Adrenal gland (tissue), 5 donors: ENCODE measurements at regions not wholly inside any gene's neighbourhood (a gene's known extent, or its start where the extent isn't known, plus 50 kb on each side); places are given as distances from the start of the nearest gene placed in this dataset.

Source experiments
- POLR2A ChIP-seq, 2 donors: fragments of 450-650 bp; IDR thresholded peaks; one replicate each; pipeline ENCODE4 v1.6.1; 2017; ENCODE audit warnings: antibody characterized with exemption in 2 of 2, mild to moderate bottlenecking in 2 of 2, moderate library complexity in 1 of 2
- TF ChIP-seq, protein P1 (sequence below), 6 experiments: fragments of 450-650 bp in 4 of 6; fragments of 200-600 bp in 2 of 6; sonication (generic) in 1 of 6; IDR thresholded peaks; 1 replicate in 5 of 6; 2 replicates in 1 of 6; pipeline versions ENCODE4 v1.5.1 to v1.8.0; 2016 to 2021; ENCODE audit warnings: antibody characterized with exemption in 6 of 6, mild to moderate bottlenecking in 2 of 6, moderate library complexity in 1 of 6
- donor health status: DM: no; HTN: no; CAD: no.

DNA sequence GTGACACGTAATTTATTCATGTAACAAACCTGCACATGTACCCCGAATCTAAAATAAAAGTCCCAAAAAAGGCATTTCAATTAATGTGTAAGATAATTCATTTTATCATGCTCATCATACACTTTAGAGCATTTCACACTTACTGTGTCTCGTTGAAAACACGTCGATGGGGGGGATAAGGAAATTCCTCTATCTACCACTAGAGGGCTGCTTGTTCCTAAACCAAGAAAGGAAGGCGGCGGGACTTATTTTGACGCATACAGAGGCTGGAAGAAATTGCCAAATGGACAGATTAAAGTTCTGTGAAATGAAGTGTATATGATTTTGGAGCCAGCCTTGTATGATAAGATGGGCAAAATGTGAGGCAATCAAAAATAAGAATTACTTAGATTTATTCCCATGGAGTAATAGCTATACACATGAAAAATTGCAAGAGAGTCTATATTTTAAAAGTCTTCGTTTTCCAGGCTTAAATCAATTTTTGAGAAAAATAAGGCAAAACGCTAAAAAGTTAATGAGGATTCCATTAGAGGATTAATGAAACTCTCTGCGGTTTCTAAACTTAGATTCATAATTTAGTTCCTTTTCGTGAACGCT, 346.8 kb downstream of the CNTN3 start:
- TF ChIP-seq, protein P1, sequence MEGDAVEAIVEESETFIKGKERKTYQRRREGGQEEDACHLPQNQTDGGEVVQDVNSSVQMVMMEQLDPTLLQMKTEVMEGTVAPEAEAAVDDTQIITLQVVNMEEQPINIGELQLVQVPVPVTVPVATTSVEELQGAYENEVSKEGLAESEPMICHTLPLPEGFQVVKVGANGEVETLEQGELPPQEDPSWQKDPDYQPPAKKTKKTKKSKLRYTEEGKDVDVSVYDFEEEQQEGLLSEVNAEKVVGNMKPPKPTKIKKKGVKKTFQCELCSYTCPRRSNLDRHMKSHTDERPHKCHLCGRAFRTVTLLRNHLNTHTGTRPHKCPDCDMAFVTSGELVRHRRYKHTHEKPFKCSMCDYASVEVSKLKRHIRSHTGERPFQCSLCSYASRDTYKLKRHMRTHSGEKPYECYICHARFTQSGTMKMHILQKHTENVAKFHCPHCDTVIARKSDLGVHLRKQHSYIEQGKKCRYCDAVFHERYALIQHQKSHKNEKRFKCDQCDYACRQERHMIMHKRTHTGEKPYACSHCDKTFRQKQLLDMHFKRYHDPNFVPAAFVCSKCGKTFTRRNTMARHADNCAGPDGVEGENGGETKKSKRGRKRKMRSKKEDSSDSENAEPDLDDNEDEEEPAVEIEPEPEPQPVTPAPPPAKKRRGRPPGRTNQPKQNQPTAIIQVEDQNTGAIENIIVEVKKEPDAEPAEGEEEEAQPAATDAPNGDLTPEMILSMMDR (IDR thresholded peaks at IDR 0.05), result peak; percentile 47 to 76 (median 65)
- TF ChIP-seq POLR2A (IDR thresholded peaks at IDR 0.05), result no peak
